Small intestine (tissue), 7 donors: ENCODE measurements at regions not wholly inside any gene's neighbourhood (a gene's known extent, or its start where the extent isn't known, plus 50 kb on each side); places are given as distances from the start of the nearest gene placed in this dataset.

Source experiments
- DNase-seq, 2 donors: peaks; one replicate each; pipeline versions ENCODE4 v3.0.0 to v3.0.0-alpha.2; 2013
- FAIRE-seq: peaks from 2 replicates; lab custom pipeline; 2012; peaks lifted over from hg19 to GRCh38; lab: Jason Lieb, UNC
- H3K27ac ChIP-seq, 3 donors: one replicate each; pipeline ENCODE4 v1.5.1; 2013; ENCODE audit warnings: low read length in 2 of 3, mild to moderate bottlenecking in 2 of 3, control low read depth in 1 of 3, inconsistent platforms in 1 of 3, low read depth in 1 of 3, moderate library complexity in 1 of 3
- H3K27me3 ChIP-seq, 3 donors: one replicate each; pipeline ENCODE4 v1.6.1; 2013; ENCODE audit warnings: low read length in 3 of 3, inconsistent platforms in 1 of 3; ENCODE audit not compliant: control insufficient read depth in 3 of 3, insufficient read depth in 3 of 3
- H3K36me3 ChIP-seq, 3 donors: one replicate each; pipeline ENCODE4 v1.6.1; 2013; ENCODE audit warnings: low read length in 3 of 3, inconsistent platforms in 1 of 3, low read depth in 1 of 3, mild to moderate bottlenecking in 1 of 3, moderate library complexity in 1 of 3; ENCODE audit not compliant: control insufficient read depth in 3 of 3, insufficient read depth in 2 of 3
- H3K4me1 ChIP-seq, 3 donors: one replicate each; pipeline ENCODE4 v1.6.1; 2013; ENCODE audit warnings: low read length in 2 of 3, inconsistent platforms in 1 of 3, low read depth in 1 of 3, mild to moderate bottlenecking in 1 of 3, moderate library complexity in 1 of 3; ENCODE audit not compliant: control insufficient read depth in 3 of 3, insufficient read depth in 2 of 3
- H3K4me3 ChIP-seq, 3 donors: one replicate each; pipeline ENCODE4 v1.5.1; 2013; ENCODE audit warnings: low read length in 3 of 3, control low read depth in 1 of 3, inconsistent platforms in 1 of 3, low read depth in 1 of 3, mild to moderate bottlenecking in 1 of 3, moderate library complexity in 1 of 3
- H3K9me3 ChIP-seq, 2 donors: one replicate each; pipeline ENCODE4 v1.6.1; 2013; ENCODE audit warnings: low read depth in 1 of 2, low read length in 1 of 2; ENCODE audit not compliant: control insufficient read depth in 2 of 2, insufficient read depth in 1 of 2
- WGBS, 3 donors: extraction: QIAGEN DNeasy Blood & Tissue Kit; methylation state at CpG; one replicate each; pipeline ENCODE4 v1.1.7; 2013; 5-methylcytosine and 5-hydroxymethylcytosine counted together
- donor health status: healthy with polysubstance abuse.
- donor health status: control.
- donor health status: control.
- donor health status: Bipolar disorder and iron deficiency.
- donor health status: healthy.

DNA sequence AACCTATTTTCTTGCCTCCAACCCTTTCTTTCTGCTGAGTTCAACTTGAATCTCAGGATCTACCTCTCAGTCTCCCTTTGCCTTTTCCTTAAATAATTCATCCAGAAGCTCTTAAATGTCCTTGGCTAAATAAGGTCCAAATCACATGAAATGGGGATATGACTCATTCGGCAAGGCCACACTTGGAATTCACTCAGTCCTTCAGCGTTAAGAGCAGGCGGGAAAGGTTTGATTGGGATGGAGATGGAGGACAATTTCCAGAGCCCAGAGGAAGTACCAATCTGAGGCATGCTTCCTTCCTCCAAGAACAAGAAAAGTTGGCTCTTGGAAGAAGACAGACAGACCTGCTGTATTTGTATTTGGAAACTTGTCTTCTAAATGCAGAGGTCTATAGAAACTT lies 128.5 kb downstream of the PROX1 start:
- DNase-seq: no peak
- Histone ChIP-seq H3K27ac (no peak overlapping the region), H3K4me1 (no peaks in the 10 kb centered on the region), H3K4me3 (no peak overlapping the region), H3K9me3 (peaks cover 0 to 17% of the 10 kb centered on the region in 2 donors), H3K27me3 (no peaks in the 10 kb centered on the region), H3K36me3 (no peaks in the 10 kb centered on the region)
- whole genome bisulfite sequencing, 3 donors: 86 to 96% (median 90%) methylated on average over 3 of the region's 3 CpGs
- no peak for FAIRE-seq

GRCh38 chr1:214117780-214118179 lies 130.0 kb downstream of the PROX1 start:
- no peak overlapping the region for H3K27ac ChIP-seq
- no peak overlapping the region for H3K4me3 ChIP-seq
- H3K36me3 ChIP-seq: no peaks in the 10 kb centered on the region
- FAIRE-seq (no peak), DNase-seq (no peak)
- H3K4me1 ChIP-seq: peaks cover 0 to under 1% (median 0%) of the 10 kb centered on the region in 3 donors
- no peaks in the 10 kb centered on the region for H3K27me3 ChIP-seq
- 77 to 86% (median 82%) methylated on average over 2 of the region's 2 CpGs for WGBS, 3 donors
- H3K9me3 ChIP-seq: peaks cover 0 to 17% of the 10 kb centered on the region in 2 donors

- 57 to 69% (median 65%) methylated on average over 4 of the region's 4 CpGs for WGBS, 3 donors
- Histone ChIP-seq H3K27ac (no peak overlapping the region), H3K4me1 (peaks cover 0 to 3% (median 0%) of the 10 kb centered on the region in 3 donors), H3K9me3 (peaks cover 0 to 17% of the 10 kb centered on the region in 2 donors), H3K4me3 (no peak overlapping the region), H3K27me3 (no peaks in the 10 kb centered on the region), H3K36me3 (no peaks in the 10 kb centered on the region)
- FAIRE-seq (no peak), DNase-seq (no peak)
These were observed 132.4 kb downstream of the PROX1 start for GRCh38 chr1:214120191-214120590.

DNA sequence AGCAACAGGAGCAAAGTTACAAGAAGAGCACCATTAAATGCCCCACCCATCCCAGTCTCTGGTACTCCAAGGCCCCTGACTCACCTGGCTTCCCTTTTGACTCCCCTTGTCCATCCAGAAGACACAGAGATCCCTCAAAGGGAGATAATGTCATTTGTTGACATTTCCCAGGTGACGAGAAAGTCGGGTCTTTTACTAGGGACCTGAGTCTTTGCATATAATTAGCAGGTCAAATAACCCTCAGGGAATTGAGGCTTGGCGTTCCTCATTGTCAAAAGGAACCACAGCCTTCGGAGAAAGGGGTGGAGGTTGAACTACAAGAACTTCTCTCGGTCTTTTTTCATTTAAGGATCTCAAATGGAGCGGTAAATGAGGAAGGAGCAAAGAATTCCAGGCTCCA lies 133.2 kb downstream of the PROX1 start:
- Histone ChIP-seq H3K27ac (no peak overlapping the region), H3K27me3 (no peaks in the 10 kb centered on the region), H3K36me3 (no peaks in the 10 kb centered on the region), H3K4me3 (no peak overlapping the region), H3K9me3 (peaks cover 0 to 17% of the 10 kb centered on the region in 2 donors), H3K4me1 (peaks cover 0 to 3% (median 0%) of the 10 kb centered on the region in 3 donors)
- WGBS, 3 donors: 73 to 79% (median 73%) methylated on average over 6 of the region's 6 CpGs
- no peak for FAIRE-seq
- DNase-seq: no peak

DNA sequence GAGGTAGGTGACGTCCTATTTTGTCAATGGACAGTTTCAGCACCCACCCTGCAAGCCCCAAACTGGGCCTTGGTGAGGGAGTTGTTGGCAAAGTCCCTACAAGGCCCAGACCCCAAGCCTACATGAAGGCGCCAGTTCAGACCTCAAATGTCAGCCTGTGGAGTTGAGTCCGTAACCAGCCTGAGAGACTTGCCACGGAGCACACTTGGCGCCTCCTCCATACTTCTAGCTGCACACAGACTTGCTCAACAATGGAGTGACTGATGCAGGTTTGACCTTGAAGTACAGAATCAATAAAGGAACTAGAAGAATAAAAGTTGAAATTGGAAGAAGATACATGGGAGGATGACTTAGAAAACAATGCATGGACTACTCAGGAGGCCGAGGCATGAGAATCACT lies 134.3 kb downstream of the PROX1 start:
- 87 to 93% (median 90%) methylated on average over 6 of the region's 6 CpGs for WGBS, 3 donors
- Histone ChIP-seq H3K36me3 (no peaks in the 10 kb centered on the region), H3K27ac (no peak overlapping the region), H3K9me3 (peaks cover 0 to 11% of the 10 kb centered on the region in 2 donors), H3K4me1 (peaks cover 0 to 3% (median 0%) of the 10 kb centered on the region in 3 donors), H3K4me3 (no peak overlapping the region), H3K27me3 (no peaks in the 10 kb centered on the region)
- DNase-seq: no peak
- no peak for FAIRE-seq

GRCh38 chr1:214123061-214123784 lies 135.4 kb downstream of the PROX1 start:
- H3K36me3 ChIP-seq: no peaks in the 10 kb centered on the region
- peaks cover 0 to 3% (median 0%) of the 10 kb centered on the region in 3 donors for H3K4me1 ChIP-seq
- peaks cover 0 to 3% of the 10 kb centered on the region in 2 donors for H3K9me3 ChIP-seq
- no peak for FAIRE-seq
- peak; percentile 74 to 81 for DNase-seq
- H3K27ac ChIP-seq: no peak overlapping the region
- H3K27me3 ChIP-seq: no peaks in the 10 kb centered on the region
- H3K4me3 ChIP-seq: no peak overlapping the region
- whole genome bisulfite sequencing, 3 donors: 3 to 8% (median 7%) methylated on average over 7 of the region's 7 CpGs

DNA sequence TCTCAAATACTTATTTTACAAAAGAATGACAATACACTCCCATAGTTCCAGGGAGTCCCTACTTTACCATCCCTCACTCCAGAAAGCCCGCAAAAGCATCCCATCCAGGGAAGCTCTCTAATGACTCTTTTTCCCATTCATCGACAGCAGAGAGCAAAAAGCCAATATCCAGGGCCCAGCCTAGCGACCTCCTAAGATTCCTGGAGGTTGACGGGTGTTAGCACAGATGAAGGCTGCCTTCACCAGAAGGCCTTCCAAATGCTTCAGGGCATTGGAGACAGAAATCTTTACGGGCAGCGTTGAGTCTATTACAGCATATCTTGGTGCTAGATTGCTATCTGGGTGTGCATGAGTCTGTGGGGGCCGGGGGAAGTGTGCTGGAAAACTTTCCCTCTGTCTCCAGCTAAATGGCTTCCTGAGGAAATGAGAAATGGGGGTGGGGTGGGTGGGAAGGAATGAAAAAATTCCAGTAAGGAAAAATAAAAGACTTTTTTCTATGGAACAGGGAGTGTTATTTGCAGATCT lies 136.6 kb downstream of the PROX1 start:
- H3K27me3 ChIP-seq: no peaks in the 10 kb centered on the region
- no peak for FAIRE-seq
- no peak for DNase-seq
- H3K36me3 ChIP-seq: no peaks in the 10 kb centered on the region
- H3K4me3 ChIP-seq: no peak overlapping the region
- H3K27ac ChIP-seq: no peak overlapping the region
- H3K9me3 ChIP-seq: no peaks in the 10 kb centered on the region
- peaks cover 0 to 3% (median 0%) of the 10 kb centered on the region in 3 donors for H3K4me1 ChIP-seq
- 69 to 81% (median 77%) methylated on average over 7 of the region's 7 CpGs for WGBS, 3 donors

GRCh38 chr1:214124915-214125314 lies 137.1 kb downstream of the PROX1 start:
- WGBS, 3 donors: 47 to 70% (median 58%) methylated on average over 4 of the region's 4 CpGs
- H3K4me1 ChIP-seq: peaks cover 0 to 3% (median 0%) of the 10 kb centered on the region in 3 donors

More at GRCh38 chr1:214124915-214125314, 137.1 kb downstream of the PROX1 start:
- Histone ChIP-seq H3K9me3 (no peaks in the 10 kb centered on the region), H3K36me3 (no peaks in the 10 kb centered on the region), H3K27me3 (no peaks in the 10 kb centered on the region), H3K4me3 (no peak overlapping the region), H3K27ac (no peak overlapping the region)
- FAIRE-seq (no peak), DNase-seq (no peak)
